ENCODE measurements at regions not wholly inside any gene's neighbourhood (a gene's known extent, or its start where the extent isn't known, plus 50 kb on each side); places are given as distances from the start of the nearest gene placed in this dataset.

GRCh38 chr11:127574478-127574877 is 573.9 kb upstream of the KIRREL3 start:
- H3K4me1 ChIP-seq, result no peaks in the 10 kb centered on the region
- no peaks in the 10 kb centered on the region for H3K27me3 ChIP-seq
- H3K4me3 ChIP-seq, result no peak overlapping the region
- intact Hi-C loops (cut with DNase I; ENCODE audit: low total_unique reads), result no loop called here
- no peak for TF ChIP-seq CTCF (IDR thresholded peaks at IDR 0.05)
- no peaks in the 10 kb centered on the region for H3K36me3 ChIP-seq
- no peaks in the 10 kb centered on the region for H3K9me3 ChIP-seq
- no peak overlapping the region for H3K27ac ChIP-seq
- DNase-seq, result no peak

- Histone ChIP-seq H3K27ac (no peak overlapping the region), H3K4me3 (no peak overlapping the region)
- DNase-seq, result no peak
These were observed 568.3 kb upstream of the KIRREL3 start for GRCh38 chr11:127568891-127569290.

GRCh38 chr11:127567237-127567932 is 566.8 kb upstream of the KIRREL3 start:
- DNase-seq, result no peak
- no peak for TF ChIP-seq CTCF (IDR thresholded peaks at IDR 0.05)
- Histone ChIP-seq H3K27ac (no peak overlapping the region), H3K4me3 (no peak overlapping the region), H3K27me3 (no peaks in the 10 kb centered on the region), H3K4me1 (no peaks in the 10 kb centered on the region), H3K36me3 (no peaks in the 10 kb centered on the region), H3K9me3 (no peaks in the 10 kb centered on the region)
- intact Hi-C loops (cut with DNase I; ENCODE audit: low total_unique reads), result no loop called here

More at GRCh38 chr11:127568891-127569290, 568.3 kb upstream of the KIRREL3 start:
- H3K27me3 ChIP-seq, result no peaks in the 10 kb centered on the region
- intact Hi-C loops (cut with DNase I; ENCODE audit: low total_unique reads), result no loop called here
- no peaks in the 10 kb centered on the region for H3K9me3 ChIP-seq
- TF ChIP-seq CTCF (IDR thresholded peaks at IDR 0.05), result no peak
- H3K4me1 ChIP-seq, result no peaks in the 10 kb centered on the region
- H3K36me3 ChIP-seq, result no peaks in the 10 kb centered on the region

GRCh38 chr11:127564810-127565209 is 564.2 kb upstream of the KIRREL3 start:
- no peak for DNase-seq
- no peak overlapping the region for H3K27ac ChIP-seq
- no peaks in the 10 kb centered on the region for H3K4me1 ChIP-seq
- H3K27me3 ChIP-seq, result no peaks in the 10 kb centered on the region
- no peaks in the 10 kb centered on the region for H3K36me3 ChIP-seq
- no peaks in the 10 kb centered on the region for H3K9me3 ChIP-seq
- TF ChIP-seq CTCF (IDR thresholded peaks at IDR 0.05), result no peak
- H3K4me3 ChIP-seq, result no peak overlapping the region
- intact Hi-C loops (cut with DNase I; ENCODE audit: low total_unique reads), result no loop called here

- intact Hi-C loops (cut with DNase I; ENCODE audit: low total_unique reads), result no loop called here
- Histone ChIP-seq H3K9me3 (no peaks in the 10 kb centered on the region), H3K4me3 (no peak overlapping the region), H3K4me1 (no peaks in the 10 kb centered on the region), H3K36me3 (no peaks in the 10 kb centered on the region), H3K27ac (no peak overlapping the region), H3K27me3 (no peaks in the 10 kb centered on the region)
- TF ChIP-seq CTCF (IDR thresholded peaks at IDR 0.05), result no peak
- DNase-seq, result no peak
These were observed 559.4 kb upstream of the KIRREL3 start for GRCh38 chr11:127559978-127560377.

GRCh38 chr11:127552446-127552845 is 551.9 kb upstream of the KIRREL3 start:
- Histone ChIP-seq H3K4me3 (no peak overlapping the region), H3K27ac (no peak overlapping the region), H3K27me3 (no peaks in the 10 kb centered on the region), H3K9me3 (no peaks in the 10 kb centered on the region), H3K36me3 (no peaks in the 10 kb centered on the region), H3K4me1 (no peaks in the 10 kb centered on the region)
- intact Hi-C loops (cut with DNase I; ENCODE audit: low total_unique reads), result no loop called here
- no peak for TF ChIP-seq CTCF (IDR thresholded peaks at IDR 0.05)
- no peak for DNase-seq

Measured in tibial artery (tissue), 4 donors.